K562 (cell line): ENCODE measurements at regions not wholly inside any gene's neighbourhood (a gene's known extent, or its start where the extent isn't known, plus 50 kb on each side); places are given as distances from the start of the nearest gene placed in this dataset.

Experiments used
- ATAC-seq: fragments of 200-7000 bp; cut with Tn5 transposase; 3 replicates; pipeline ENCODE4 v1.9.1; 2020; ENCODE audit warnings: moderate library complexity
- BruUV-seq: library from RNA; stranded (reverse); fragments of 400-500 nt; replicated peaks from 2 replicates; lab custom pipeline; 2021; lab: Mats Ljungman, UMichigan
- CTCF ChIA-PET: fragments of 300-600 bp; formaldehyde crosslinking; extraction: SDS; loops from one replicate; lab custom pipeline; 2021; ENCODE audit warnings: low intra/inter-chr PET ratio; lab: Yijun Ruan, JAX
- POLR2A ChIA-PET: fragments of 300-600, 350-650 bp; sonication (Branson Sonifier 250); formaldehyde crosslinking; extraction: SDS; loops from one replicate; lab custom pipeline; 2021; ENCODE audit warnings: antibody characterized with exemption, inconsistent platforms; lab: Yijun Ruan, JAX
- DNase-seq, 4 experiments: peaks; one replicate each; pipeline versions ENCODE4 v3.0.0 to v3.0.0-alpha.2; 2011 to 2018; ENCODE audit warnings: low spot score in 3 of 4, mixed read lengths in 3 of 4; ENCODE audit errors: extremely low read depth in 1 of 4
- FAIRE-seq: peaks from 2 replicates; lab custom pipeline; 2011; peaks lifted over from hg19 to GRCh38; lab: Jason Lieb, UNC
- H2AFZ ChIP-seq: 2 replicates; pipeline ENCODE4 v1.6.0; 2011; ENCODE audit warnings: low read depth, low read length, control low read depth, inconsistent platforms
- H3K27ac ChIP-seq: fragments of 200-600 bp; 3 replicates; pipeline ENCODE4 v1.8.0; 2011; ENCODE audit warnings: low read depth, mild to moderate bottlenecking, control low read depth, inconsistent platforms, low read length, moderate library complexity, mixed read lengths; ENCODE audit errors: extremely low read depth
- H3K27me3 ChIP-seq, 2 experiments: fragments of 300-600 bp in 1 of 2; 2 replicates in 1 of 2; 3 replicates in 1 of 2; pipeline versions ENCODE4 v1.6.0 to v1.8.0; 2011; ENCODE audit warnings: inconsistent platforms in 2 of 2, low read length in 2 of 2, mild to moderate bottlenecking in 1 of 2, mixed read lengths in 1 of 2, moderate library complexity in 1 of 2; ENCODE audit not compliant: control insufficient read depth in 2 of 2, insufficient read depth in 2 of 2
- H3K36me3 ChIP-seq: fragments of 300-600 bp; 3 replicates; pipeline ENCODE4 v1.8.0; 2011; ENCODE audit warnings: mild to moderate bottlenecking, low read length, inconsistent platforms; ENCODE audit not compliant: control insufficient read depth, insufficient read depth
- H3K4me1 ChIP-seq, 2 experiments: fragments of 200-600 bp in 1 of 2; replicated peaks in 1 of 2; 2 replicates in 1 of 2; 3 replicates in 1 of 2; pipeline versions ENCODE4 v1.5.1 to v1.8.0; 2011; ENCODE audit warnings: inconsistent platforms in 2 of 2, low read length in 2 of 2, mild to moderate bottlenecking in 1 of 2, mixed read lengths in 1 of 2, moderate library complexity in 1 of 2; ENCODE audit not compliant: control insufficient read depth in 2 of 2, insufficient read depth in 2 of 2
- H3K4me2 ChIP-seq: 2 replicates; pipeline ENCODE4 v1.6.1; 2011; ENCODE audit warnings: low read length, control low read depth, inconsistent platforms, mixed read lengths; ENCODE audit not compliant: insufficient read depth
- H3K4me3 ChIP-seq: fragments of 200-600 bp; sonication (generic), shearing (Covaris generic); 2 replicates; pipeline ENCODE4 v1.5.1; 2016; ENCODE audit warnings: control low read depth, inconsistent platforms
- H3K79me2 ChIP-seq: fragments of 200-600 bp; 3 replicates; pipeline ENCODE4 v1.8.0; 2011; ENCODE audit warnings: low read length, inconsistent platforms; ENCODE audit not compliant: control insufficient read depth, insufficient read depth
- H3K9ac ChIP-seq, 2 experiments: 2 replicates each; pipeline versions ENCODE4 v1.6.0 to v1.6.1; 2011; ENCODE audit warnings: low read depth in 2 of 2, low read length in 2 of 2, control low read depth in 1 of 2, inconsistent platforms in 1 of 2, mild to moderate bottlenecking in 1 of 2, mixed read lengths in 1 of 2; ENCODE audit not compliant: insufficient read depth in 1 of 2
- H3K9me1 ChIP-seq: one replicate; pipeline ENCODE4 v1.6.0; 2011; ENCODE audit warnings: inconsistent platforms, mild to moderate bottlenecking, low read length, moderate library complexity; ENCODE audit not compliant: control insufficient read depth, insufficient read depth
- H3K9me3 ChIP-seq: replicated peaks from 2 replicates; pipeline ENCODE4 v1.5.1; 2011; ENCODE audit warnings: low read depth, low read length, inconsistent platforms; ENCODE audit not compliant: control insufficient read depth, insufficient read depth
- H4K20me1 ChIP-seq: replicated peaks from 2 replicates; pipeline ENCODE4 v1.6.1; 2011; ENCODE audit warnings: low read length, inconsistent platforms, mixed read lengths; ENCODE audit not compliant: control insufficient read depth, insufficient read depth
- GATAD2B ChIP-seq: fragments of 450-650 bp; IDR thresholded peaks from 2 replicates; pipeline ENCODE4 v1.6.1; 2017; ENCODE audit warnings: mild to moderate bottlenecking, borderline replicate concordance
- HDAC3 ChIP-seq: fragments of 450-650 bp; IDR thresholded peaks from 2 replicates; pipeline ENCODE4 v1.6.1; 2018; ENCODE audit warnings: borderline replicate concordance, mild to moderate bottlenecking, moderate library complexity; ENCODE audit not compliant: partially characterized antibody
- HDAC8 ChIP-seq: fragments of 450-650 bp; IDR thresholded peaks from 2 replicates; pipeline ENCODE4 v1.6.1; 2016; ENCODE audit warnings: mild to moderate bottlenecking, missing genetic modification characterization, moderate library complexity, missing compliant biosample characterization
- KDM2B ChIP-seq: fragments of 250-450 bp; sonication (Bioruptor Pico); IDR thresholded peaks from 2 replicates; pipeline ENCODE4 v1.8.0; 2021; ENCODE audit warnings: mild to moderate bottlenecking, moderate library complexity
- LEF1 ChIP-seq: fragments of 450-650 bp; IDR thresholded peaks from 2 replicates; pipeline ENCODE4 v1.6.1; 2016; ENCODE audit warnings: mild to moderate bottlenecking
- NRF1 ChIP-seq, 2 experiments: fragments of 450-650 bp; IDR thresholded peaks in 1 of 2; conservative IDR thresholded peaks in 1 of 2; 2 replicates each; pipeline ENCODE4 v1.6.1; 2014; ENCODE audit warnings: mild to moderate bottlenecking in 2 of 2
- YY1 ChIP-seq, 3 experiments: IDR thresholded peaks; 2 replicates each; pipeline ENCODE4 v1.6.1; 2011; ENCODE audit warnings: low read length in 2 of 3, mild to moderate bottlenecking in 2 of 3, moderate library complexity in 2 of 3, borderline replicate concordance in 1 of 3, control low read depth in 1 of 3, low read depth in 1 of 3; ENCODE audit not compliant: insufficient read depth in 3 of 3, insufficient replicate concordance in 2 of 3, control insufficient read depth in 1 of 3, insufficient read length in 1 of 3; ENCODE audit errors: extremely low read depth in 1 of 3
- ZNF316 ChIP-seq: fragments of 450-650 bp; IDR thresholded peaks from 2 replicates; pipeline ENCODE4 v1.6.1; 2016
- ZNF347 ChIP-seq: fragments of 450-650 bp; formaldehyde crosslinking; IDR thresholded peaks from 2 replicates; pipeline ENCODE4 v1.4.0; 2020; ENCODE audit warnings: low read depth, mild to moderate bottlenecking, moderate library complexity
- WGBS: fragments of 100-300 bp; shearing (Covaris generic); methylation state at CpG from one replicate; pipeline ENCODE4 v1.1.6; 2016; ENCODE audit warnings: low coverage, mixed read lengths; ENCODE audit not compliant: insufficient coverage; ENCODE audit errors: missing lambda C conversion rate; 5-methylcytosine and 5-hydroxymethylcytosine counted together
- in situ Hi-C: fragments of 300-500 bp; cut with MboI; formaldehyde crosslinking; loops from 4 replicates; pipeline ENCODE4 v1.15.0; 2018; ENCODE audit warnings: inconsistent platforms, mixed read lengths
- intact Hi-C: fragments of 100-400 bp; cut with micrococcal nuclease; formaldehyde crosslinking; loops from 2 replicates; pipeline ENCODE4 v1.14.2; 2022
- TF ChIP-seq, protein P1 (sequence below), 2 experiments: fragments of 200-800 bp in 1 of 2; sonication (Bioruptor generic) in 1 of 2; sonication (generic) in 1 of 2; formaldehyde crosslinking in 1 of 2; IDR thresholded peaks in 1 of 2; conservative IDR thresholded peaks in 1 of 2; 2 replicates each; pipeline versions ENCODE4 v1.5.0 to v1.6.1; 2016 to 2020; ENCODE audit warnings: missing compliant biosample characterization in 1 of 2, missing genetic modification characterization in 1 of 2, missing genetic modification reagents in 1 of 2
- TF ChIP-seq, protein P2 (sequence below): IDR thresholded peaks from 2 replicates; pipeline ENCODE4 v1.6.1; 2012; ENCODE audit warnings: low read depth, low read length, improper control_type of control experiment, borderline replicate concordance
- TF ChIP-seq, protein P3 (sequence below), 2 experiments: fragments of 250-450 bp in 1 of 2; fragments of 450-650 bp in 1 of 2; sonication (Bioruptor Pico) in 1 of 2; IDR thresholded peaks; 2 replicates each; pipeline versions ENCODE4 v1.6.1 to v1.8.0; 2016 to 2021; ENCODE audit warnings: mild to moderate bottlenecking in 2 of 2, moderate library complexity in 2 of 2, missing compliant biosample characterization in 1 of 2, missing genetic modification characterization in 1 of 2

DNA sequence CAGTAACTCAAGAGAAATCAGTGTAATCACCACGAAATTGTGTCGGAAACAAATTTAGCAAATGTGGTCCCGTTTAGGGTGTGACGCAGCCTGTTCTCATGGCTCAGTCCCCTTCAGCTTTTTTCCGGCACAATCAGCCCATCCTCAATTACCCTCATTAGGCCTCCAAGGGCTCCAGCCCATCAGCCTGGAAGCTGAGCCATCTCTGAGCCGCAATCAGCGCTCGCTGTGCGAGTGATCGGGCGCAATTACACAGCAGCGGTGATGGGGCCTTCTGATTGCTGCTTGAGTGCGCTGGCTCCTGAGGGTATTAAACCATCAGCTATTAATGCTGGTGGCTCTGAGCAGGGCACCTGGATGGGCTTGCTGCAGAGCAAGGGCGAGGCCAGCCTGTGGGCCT lies 55.6 kb downstream of the PLXNA1 start (continued):
- TF ChIP-seq, protein P1, sequence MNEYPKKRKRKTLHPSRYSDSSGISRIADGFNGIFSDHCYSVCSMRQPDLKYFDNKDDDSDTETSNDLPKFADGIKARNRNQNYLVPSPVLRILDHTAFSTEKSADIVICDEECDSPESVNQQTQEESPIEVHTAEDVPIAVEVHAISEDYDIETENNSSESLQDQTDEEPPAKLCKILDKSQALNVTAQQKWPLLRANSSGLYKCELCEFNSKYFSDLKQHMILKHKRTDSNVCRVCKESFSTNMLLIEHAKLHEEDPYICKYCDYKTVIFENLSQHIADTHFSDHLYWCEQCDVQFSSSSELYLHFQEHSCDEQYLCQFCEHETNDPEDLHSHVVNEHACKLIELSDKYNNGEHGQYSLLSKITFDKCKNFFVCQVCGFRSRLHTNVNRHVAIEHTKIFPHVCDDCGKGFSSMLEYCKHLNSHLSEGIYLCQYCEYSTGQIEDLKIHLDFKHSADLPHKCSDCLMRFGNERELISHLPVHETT (CRISPR knock-in tag; conservative IDR thresholded peaks at IDR 0.05 in 1 of 2, IDR thresholded peaks at IDR 0.05 in 1 of 2): no peak
- TF ChIP-seq HDAC8 (tag) (no peak), HDAC3 (no peak)
- TF ChIP-seq, all 486 proteins: peak for 0

DNA sequence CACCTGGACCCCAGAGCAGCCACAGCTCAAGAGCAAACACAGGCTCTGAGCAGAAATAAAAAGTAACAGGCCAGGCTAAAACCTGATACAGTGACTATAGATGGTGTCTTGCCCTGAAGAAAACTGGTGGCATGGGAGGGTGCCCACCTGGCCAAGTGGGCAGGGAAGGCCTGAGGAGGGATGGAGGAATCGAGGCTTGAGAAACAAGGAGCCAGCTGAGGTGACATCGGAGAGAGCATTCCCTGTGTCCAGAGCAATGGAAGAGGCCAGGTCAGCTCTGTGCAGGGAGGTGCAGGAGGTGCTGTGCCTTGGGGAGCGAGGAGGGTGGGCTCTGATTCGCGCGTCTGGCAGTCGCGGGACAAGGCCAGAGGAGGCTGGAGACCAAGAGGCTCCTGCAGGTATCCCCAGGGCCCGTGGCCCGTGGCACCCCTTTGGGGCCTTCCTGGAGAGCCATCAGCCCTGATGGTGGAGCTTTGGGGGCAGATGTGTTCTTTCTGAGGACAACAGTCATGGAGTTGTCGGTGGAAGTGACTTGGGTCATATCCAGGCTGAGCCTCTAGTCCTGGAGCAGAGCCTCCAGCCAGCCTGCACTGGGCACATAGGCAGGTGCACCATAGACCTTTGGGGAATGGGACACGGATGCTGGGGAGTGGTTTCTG lies 56.1 kb downstream of the PLXNA1 start:
- ChIA-PET CTCF (no interaction called here), POLR2A (interaction anchor here (0.7 kb wide), 1 partner anchor 10 kb away, joined by 3 read pairs; no protein-coding TSS in a partner anchor)
- Histone ChIP-seq H4K20me1 (peaks cover 5% of the 10 kb centered on the region; the same call in 1 of the 2 replicates), H3K9me1 (no peaks in the 10 kb centered on the region), H3K4me3 (no peak overlapping the region), H3K9me3 (no peaks in the 10 kb centered on the region), H3K27me3 (peaks cover 2 to 33% of the 10 kb centered on the region in 2 experiments; a peak in 3 of 5 replicates), H3K79me2 (no peaks in the 10 kb centered on the region), H3K4me2 (no peak overlapping the region), H3K9ac (no peak overlapping the region), H3K36me3 (no peaks in the 10 kb centered on the region), H2AFZ (no peak overlapping the region), H3K27ac (no peak overlapping the region), H3K4me1 (peaks cover 0 to 32% of the 10 kb centered on the region in 2 experiments; a peak in 3 of 5 replicates)
- DNase-seq (no peak), ATAC-seq (no peak), FAIRE-seq (no peak)
- in situ Hi-C loops: no loop called here
- BruUV-seq: no TSS peak
- WGBS: 17% methylated on average over 4 of the region's 12 CpGs
- intact Hi-C loops: no loop called here
- TF ChIP-seq GATAD2B: no peak
- no peak for TF ChIP-seq KDM2B (CRISPR knock-in tag)
- TF ChIP-seq ZNF347 (CRISPR knock-in tag): no peak
- no peak for TF ChIP-seq LEF1
- TF ChIP-seq HDAC3: no peak
- no peak for TF ChIP-seq YY1 (IDR thresholded peaks at IDR 0.05; ENCODE audit: borderline replicate concordance in 1 of 3, control insufficient read depth in 1 of 3, extremely low read depth in 1 of 3, insufficient read depth in 3 of 3, insufficient read length in 1 of 3, insufficient replicate concordance in 2 of 3, low read depth in 1 of 3, low read length in 2 of 3)
- TF ChIP-seq NRF1 (conservative IDR thresholded peaks at IDR 0.05 in 1 of 2, IDR thresholded peaks at IDR 0.05 in 1 of 2): no peak
- TF ChIP-seq, protein P2, sequence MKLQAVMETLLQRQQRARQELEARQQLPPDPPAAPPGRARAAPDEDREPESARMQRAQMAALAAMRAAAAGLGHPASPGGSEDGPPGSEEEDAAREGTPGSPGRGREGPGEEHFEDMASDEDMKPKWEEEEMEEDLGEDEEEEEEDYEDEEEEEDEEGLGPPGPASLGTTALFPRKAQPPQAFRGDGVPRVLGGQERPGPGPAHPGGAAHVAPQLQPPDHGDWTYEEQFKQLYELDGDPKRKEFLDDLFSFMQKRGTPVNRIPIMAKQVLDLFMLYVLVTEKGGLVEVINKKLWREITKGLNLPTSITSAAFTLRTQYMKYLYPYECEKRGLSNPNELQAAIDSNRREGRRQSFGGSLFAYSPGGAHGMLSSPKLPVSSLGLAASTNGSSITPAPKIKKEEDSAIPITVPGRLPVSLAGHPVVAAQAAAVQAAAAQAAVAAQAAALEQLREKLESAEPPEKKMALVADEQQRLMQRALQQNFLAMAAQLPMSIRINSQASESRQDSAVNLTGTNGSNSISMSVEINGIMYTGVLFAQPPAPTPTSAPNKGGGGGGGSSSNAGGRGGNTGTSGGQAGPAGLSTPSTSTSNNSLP: no peak
- TF ChIP-seq, protein P3, sequence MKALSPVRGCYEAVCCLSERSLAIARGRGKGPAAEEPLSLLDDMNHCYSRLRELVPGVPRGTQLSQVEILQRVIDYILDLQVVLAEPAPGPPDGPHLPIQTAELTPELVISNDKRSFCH (CRISPR knock-in tag; IDR thresholded peaks at IDR 0.05): no peak
- TF ChIP-seq, protein P3 (tag; IDR thresholded peaks at IDR 0.05): no peak
- no peak for TF ChIP-seq ZNF316
